ENCODE measurements at regions not wholly inside any gene's neighbourhood (a gene's known extent, or its start where the extent isn't known, plus 50 kb on each side); places are given as distances from the start of the nearest gene placed in this dataset.

DNA sequence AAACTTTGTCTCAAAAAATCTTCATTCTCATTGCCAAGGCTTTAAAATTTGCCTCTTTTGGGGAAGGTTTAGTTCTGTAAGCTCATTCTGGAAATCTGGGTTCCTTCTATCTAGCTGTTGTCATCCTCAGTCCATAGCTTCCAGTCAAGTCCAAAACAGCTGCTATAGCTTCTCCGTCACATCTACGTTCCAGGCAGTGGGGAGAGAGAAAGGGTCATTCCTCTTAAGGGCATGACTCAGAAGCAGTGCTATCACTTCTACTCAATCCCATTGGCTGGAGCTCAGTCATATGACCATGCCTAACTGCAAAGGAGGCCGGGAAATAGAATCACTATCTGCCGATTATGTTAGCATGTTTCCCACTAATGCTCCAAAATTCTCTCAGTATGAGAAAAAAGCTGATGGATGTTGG, 141.4 kb upstream of the PTPN1 start:
- H3K27me3 Mint-ChIP-seq: peaks cover 0 to 11% (median 5%) of the 10 kb centered on the region in 5 donors
- intact Hi-C loops (cut with micrococcal nuclease): no loop called here
- H3K27ac ChIP-seq (ENCODE audit: low read depth, low read length): no peak overlapping the region
- no peak overlapping the region for H3K4me3 Mint-ChIP-seq
- H3K4me3 ChIP-seq (ENCODE audit: low read length): no peak overlapping the region
- CTCF ChIA-PET: no interaction called here
- DNase-seq (no peak), ATAC-seq (no peak)
- POLR2A ChIA-PET: no interaction called here
- no peaks in the 10 kb centered on the region for H3K9me3 ChIP-seq (ENCODE audit: control insufficient read depth in 2 of 3, low read length in 3 of 3)
- peaks cover 0 to 4% of the 10 kb centered on the region in 2 donors for H3K4me1 ChIP-seq (ENCODE audit: control insufficient read depth in 2 of 2, insufficient read depth in 2 of 2, low read length in 2 of 2)
- no peaks in the 10 kb centered on the region for H3K36me3 Mint-ChIP-seq
- peaks cover 0 to 2% (median 0%) of the 10 kb centered on the region in 11 donors for H3K9me3 Mint-ChIP-seq
- no peaks in the 10 kb centered on the region for H3K27me3 ChIP-seq (ENCODE audit: control insufficient read depth in 2 of 2, insufficient read depth in 2 of 2, low read length in 2 of 2)
- H3K36me3 ChIP-seq (ENCODE audit: control insufficient read depth in 2 of 3, insufficient read depth in 3 of 3, low read length in 3 of 3): no peaks in the 10 kb centered on the region
- peaks cover 5 to 33% (median 12%) of the 10 kb centered on the region in 7 donors for H3K4me1 Mint-ChIP-seq
- peak overlapping the region in 1 of 9 donors; percentile 50 for H3K27ac Mint-ChIP-seq

- ATAC-seq (no peak), DNase-seq (no peak)
- no peak overlapping the region for H3K27ac Mint-ChIP-seq
- H3K36me3 Mint-ChIP-seq: no peaks in the 10 kb centered on the region
- H3K4me3 Mint-ChIP-seq: no peak overlapping the region
- H3K27me3 ChIP-seq (ENCODE audit: control insufficient read depth in 2 of 2, insufficient read depth in 2 of 2, low read length in 2 of 2): no peaks in the 10 kb centered on the region
- intact Hi-C loops (cut with micrococcal nuclease): loop anchor here in 1 of 2 donors (10.0 kb wide), 1 partner anchor 1145 kb away; no protein-coding TSS in a partner anchor
- no peaks in the 10 kb centered on the region for H3K36me3 ChIP-seq (ENCODE audit: control insufficient read depth in 2 of 3, insufficient read depth in 3 of 3, low read length in 3 of 3)
- H3K9me3 Mint-ChIP-seq: peaks cover 0 to 2% (median 0%) of the 10 kb centered on the region in 11 donors
- H3K4me1 ChIP-seq (ENCODE audit: control insufficient read depth in 2 of 2, insufficient read depth in 2 of 2, low read length in 2 of 2): peaks cover 0 to 4% of the 10 kb centered on the region in 2 donors
- no peak overlapping the region for H3K27ac ChIP-seq (ENCODE audit: low read depth, low read length)
- no peak overlapping the region for H3K4me3 ChIP-seq (ENCODE audit: low read length)
- peaks cover 5 to 34% (median 12%) of the 10 kb centered on the region in 7 donors for H3K4me1 Mint-ChIP-seq
- ChIA-PET POLR2A (no interaction called here), CTCF (no interaction called here)
- H3K27me3 Mint-ChIP-seq: peaks cover 0 to 11% (median 5%) of the 10 kb centered on the region in 5 donors
- H3K9me3 ChIP-seq (ENCODE audit: control insufficient read depth in 2 of 3, low read length in 3 of 3): no peaks in the 10 kb centered on the region
Measured at GRCh38 chr20:50369225-50370035, 140.8 kb upstream of the PTPN1 start.

GRCh38 chr20:50370036-50370566, 140.1 kb upstream of the PTPN1 start:
- CTCF ChIA-PET: no interaction called here
- Histone ChIP-seq H3K9me3 (ENCODE audit: control insufficient read depth in 2 of 3, low read length in 3 of 3) (no peaks in the 10 kb centered on the region), H3K4me1 (ENCODE audit: control insufficient read depth in 2 of 2, insufficient read depth in 2 of 2, low read length in 2 of 2) (peaks cover 0 to 4% of the 10 kb centered on the region in 2 donors), H3K27me3 (ENCODE audit: control insufficient read depth in 2 of 2, insufficient read depth in 2 of 2, low read length in 2 of 2) (no peaks in the 10 kb centered on the region), H3K27ac (ENCODE audit: low read depth, low read length) (no peak overlapping the region), H3K36me3 (ENCODE audit: control insufficient read depth in 2 of 3, insufficient read depth in 3 of 3, low read length in 3 of 3) (no peaks in the 10 kb centered on the region), H3K4me3 (ENCODE audit: low read length) (no peak overlapping the region)
- POLR2A ChIA-PET: no interaction called here
- no peak overlapping the region for H3K4me3 Mint-ChIP-seq
- H3K27ac Mint-ChIP-seq: peak overlapping the region in 1 of 9 donors; percentile 7
- peaks cover 6 to 36% (median 12%) of the 10 kb centered on the region in 7 donors for H3K4me1 Mint-ChIP-seq
- peaks cover 0 to 11% (median 5%) of the 10 kb centered on the region in 5 donors for H3K27me3 Mint-ChIP-seq
- intact Hi-C loops (cut with micrococcal nuclease): loop anchor here in 1 of 2 donors (10.0 kb wide), 1 partner anchor 1145 kb away; no protein-coding TSS in a partner anchor
- H3K9me3 Mint-ChIP-seq: peaks cover 0 to 2% (median 0%) of the 10 kb centered on the region in 11 donors
- ATAC-seq: no peak
- DNase-seq: no peak
- H3K36me3 Mint-ChIP-seq: no peaks in the 10 kb centered on the region

- no peak for DNase-seq
- Mint-ChIP-seq H3K4me3 (no peak overlapping the region), H3K36me3 (no peaks in the 10 kb centered on the region), H3K9me3 (peaks cover 0 to 2% (median 0%) of the 10 kb centered on the region in 11 donors), H3K4me1 (peaks cover 0 to 28% (median 6%) of the 10 kb centered on the region in 7 donors), H3K27ac (no peak overlapping the region), H3K27me3 (peaks cover 0 to 10% (median 5%) of the 10 kb centered on the region in 5 donors)
- H3K36me3 ChIP-seq (ENCODE audit: control insufficient read depth in 2 of 3, insufficient read depth in 3 of 3, low read length in 3 of 3): no peaks in the 10 kb centered on the region
- no peaks in the 10 kb centered on the region for H3K9me3 ChIP-seq (ENCODE audit: control insufficient read depth in 2 of 3, low read length in 3 of 3)
- no peaks in the 10 kb centered on the region for H3K4me1 ChIP-seq (ENCODE audit: control insufficient read depth in 2 of 2, insufficient read depth in 2 of 2, low read length in 2 of 2)
- no peaks in the 10 kb centered on the region for H3K27me3 ChIP-seq (ENCODE audit: control insufficient read depth in 2 of 2, insufficient read depth in 2 of 2, low read length in 2 of 2)
- CTCF ChIA-PET: no interaction called here
- POLR2A ChIA-PET: no interaction called here
- intact Hi-C loops (cut with micrococcal nuclease): loop anchor here in 1 of 2 donors (10.0 kb wide), 1 partner anchor 1147 kb away; no protein-coding TSS in a partner anchor
- ATAC-seq: no peak
- H3K27ac ChIP-seq (ENCODE audit: low read depth, low read length): no peak overlapping the region
- no peak overlapping the region for H3K4me3 ChIP-seq (ENCODE audit: low read length)
Measured at GRCh38 chr20:50371878-50372769, 138.1 kb upstream of the PTPN1 start.

DNA sequence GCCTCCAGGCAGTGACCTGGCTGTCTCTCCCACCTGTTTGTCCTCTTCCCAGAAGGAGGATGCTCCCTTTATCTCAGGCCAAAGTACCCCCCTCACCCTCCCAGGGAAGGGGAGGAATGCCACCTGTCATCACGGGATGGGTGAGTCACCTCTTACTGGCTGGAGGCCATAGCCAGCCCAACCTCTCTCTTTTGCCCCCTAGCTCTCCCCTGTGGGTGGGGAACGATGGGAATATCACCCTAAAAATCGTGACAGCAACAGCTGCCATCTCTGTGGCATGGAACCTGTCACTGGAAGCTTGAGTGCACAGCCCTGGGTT, 137.5 kb upstream of the PTPN1 start:
- H3K36me3 ChIP-seq (ENCODE audit: control insufficient read depth in 2 of 3, insufficient read depth in 3 of 3, low read length in 3 of 3): no peaks in the 10 kb centered on the region
- ATAC-seq: no peak
- Mint-ChIP-seq H3K27me3 (peaks cover 0 to 10% (median 5%) of the 10 kb centered on the region in 5 donors), H3K27ac (no peak overlapping the region), H3K9me3 (peaks cover 0 to 2% (median 0%) of the 10 kb centered on the region in 11 donors), H3K36me3 (no peaks in the 10 kb centered on the region), H3K4me3 (no peak overlapping the region), H3K4me1 (peaks cover 0 to 29% (median 5%) of the 10 kb centered on the region in 7 donors)
- no peaks in the 10 kb centered on the region for H3K9me3 ChIP-seq (ENCODE audit: control insufficient read depth in 2 of 3, low read length in 3 of 3)
- ChIA-PET POLR2A (no interaction called here), CTCF (no interaction called here)
- no peak overlapping the region for H3K4me3 ChIP-seq (ENCODE audit: low read length)
- H3K4me1 ChIP-seq (ENCODE audit: control insufficient read depth in 2 of 2, insufficient read depth in 2 of 2, low read length in 2 of 2): no peaks in the 10 kb centered on the region
- H3K27ac ChIP-seq (ENCODE audit: low read depth, low read length): no peak overlapping the region
- no peaks in the 10 kb centered on the region for H3K27me3 ChIP-seq (ENCODE audit: control insufficient read depth in 2 of 2, insufficient read depth in 2 of 2, low read length in 2 of 2)
- no peak for DNase-seq
- intact Hi-C loops (cut with micrococcal nuclease): loop anchor here in 1 of 2 donors (10.0 kb wide), 1 partner anchor 1148 kb away; no protein-coding TSS in a partner anchor

- Mint-ChIP-seq H3K9me3 (no peaks in the 10 kb centered on the region), H3K27me3 (peaks cover 0 to 9% (median 0%) of the 10 kb centered on the region in 5 donors), H3K4me3 (no peak overlapping the region), H3K36me3 (no peaks in the 10 kb centered on the region), H3K27ac (peak overlapping the region in 3 of 9 donors; percentile 14 to 48 (median 34)), H3K4me1 (peaks cover 0 to 21% (median 0%) of the 10 kb centered on the region in 7 donors)
- CTCF ChIA-PET: no interaction called here
- H3K36me3 ChIP-seq (ENCODE audit: control insufficient read depth in 2 of 3, insufficient read depth in 3 of 3, low read length in 3 of 3): no peaks in the 10 kb centered on the region
- no peaks in the 10 kb centered on the region for H3K4me1 ChIP-seq (ENCODE audit: control insufficient read depth in 2 of 2, insufficient read depth in 2 of 2, low read length in 2 of 2)
- no peak overlapping the region for H3K4me3 ChIP-seq (ENCODE audit: low read length)
- H3K9me3 ChIP-seq (ENCODE audit: control insufficient read depth in 2 of 3, low read length in 3 of 3): no peaks in the 10 kb centered on the region
- ATAC-seq (no peak), DNase-seq (no peak)
- intact Hi-C loops (cut with micrococcal nuclease): loop anchor here in 1 of 2 donors (10.0 kb wide), 1 partner anchor 1149 kb away; no protein-coding TSS in a partner anchor
- H3K27me3 ChIP-seq (ENCODE audit: control insufficient read depth in 2 of 2, insufficient read depth in 2 of 2, low read length in 2 of 2): no peaks in the 10 kb centered on the region
- POLR2A ChIA-PET: no interaction called here
- H3K27ac ChIP-seq (ENCODE audit: low read depth, low read length): no peak overlapping the region
Measured at GRCh38 chr20:50373674-50374286, 136.4 kb upstream of the PTPN1 start.
